B cell (primary cell): ENCODE measurements at regions not wholly inside any gene's neighbourhood (a gene's known extent, or its start where the extent isn't known, plus 50 kb on each side); places are given as distances from the start of the nearest gene placed in this dataset.

ENCODE experiments used
- EZH2 ChIP-seq: IDR thresholded peaks from 2 replicates; pipeline ENCODE4 v1.6.1; 2012; ENCODE audit warnings: borderline replicate concordance, low read depth, mild to moderate bottlenecking, moderate library complexity, low read length; ENCODE audit not compliant: insufficient read depth, poor library complexity, severe bottlenecking
- TF ChIP-seq, protein P1 (sequence below): fragments of 200-600 bp; IDR thresholded peaks from one replicate; pipeline ENCODE4 v1.8.0; 2022; ENCODE audit warnings: antibody characterized with exemption, mild to moderate bottlenecking

DNA sequence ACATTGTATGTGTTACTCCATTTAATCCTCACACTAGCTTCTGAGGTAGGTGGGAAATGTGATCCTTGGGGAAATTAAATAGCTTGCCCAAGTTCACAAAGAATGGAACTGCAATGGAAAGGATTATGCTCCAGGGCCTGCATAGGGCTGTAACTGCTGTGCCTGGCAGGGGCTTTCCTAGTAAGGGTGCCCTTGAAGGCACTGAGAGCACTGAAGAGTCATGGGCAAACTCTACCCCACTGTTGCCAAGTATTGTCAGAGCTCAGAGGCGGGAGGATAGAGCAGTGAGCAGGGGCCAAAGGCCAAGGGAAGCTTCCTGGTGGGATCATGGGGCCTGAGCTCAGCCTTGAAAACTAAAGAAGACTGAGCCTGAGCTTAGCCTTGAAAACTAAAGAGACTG is 133.0 kb upstream of the NALF2 start:
- TF ChIP-seq, protein P1, sequence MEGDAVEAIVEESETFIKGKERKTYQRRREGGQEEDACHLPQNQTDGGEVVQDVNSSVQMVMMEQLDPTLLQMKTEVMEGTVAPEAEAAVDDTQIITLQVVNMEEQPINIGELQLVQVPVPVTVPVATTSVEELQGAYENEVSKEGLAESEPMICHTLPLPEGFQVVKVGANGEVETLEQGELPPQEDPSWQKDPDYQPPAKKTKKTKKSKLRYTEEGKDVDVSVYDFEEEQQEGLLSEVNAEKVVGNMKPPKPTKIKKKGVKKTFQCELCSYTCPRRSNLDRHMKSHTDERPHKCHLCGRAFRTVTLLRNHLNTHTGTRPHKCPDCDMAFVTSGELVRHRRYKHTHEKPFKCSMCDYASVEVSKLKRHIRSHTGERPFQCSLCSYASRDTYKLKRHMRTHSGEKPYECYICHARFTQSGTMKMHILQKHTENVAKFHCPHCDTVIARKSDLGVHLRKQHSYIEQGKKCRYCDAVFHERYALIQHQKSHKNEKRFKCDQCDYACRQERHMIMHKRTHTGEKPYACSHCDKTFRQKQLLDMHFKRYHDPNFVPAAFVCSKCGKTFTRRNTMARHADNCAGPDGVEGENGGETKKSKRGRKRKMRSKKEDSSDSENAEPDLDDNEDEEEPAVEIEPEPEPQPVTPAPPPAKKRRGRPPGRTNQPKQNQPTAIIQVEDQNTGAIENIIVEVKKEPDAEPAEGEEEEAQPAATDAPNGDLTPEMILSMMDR = no peak
- TF ChIP-seq EZH2 = no peak
